ENCODE measurements at regions not wholly inside any gene's neighbourhood (a gene's known extent, or its start where the extent isn't known, plus 50 kb on each side); places are given as distances from the start of the nearest gene placed in this dataset.

GRCh38 chr7:121456785-121457359 lies 60.8 kb upstream of the FAM3C start:
- no peak for TF ChIP-seq TAF1 (IDR thresholded peaks at IDR 0.05; ENCODE audit: low read depth, low read length)
- TF ChIP-seq POLR2A (IDR thresholded peaks at IDR 0.05; ENCODE audit: low read depth, low read length): no peak
- no peak for TF ChIP-seq POU2F2 (IDR thresholded peaks at IDR 0.05; ENCODE audit: low read depth, low read length)
- TF ChIP-seq POLR2AphosphoS5 (IDR thresholded peaks at IDR 0.05; ENCODE audit: low read depth, low read length): no peak
- no peak for TF ChIP-seq SPI1 (IDR thresholded peaks at IDR 0.05; ENCODE audit: low read depth, low read length)
- no peak for TF ChIP-seq PAX5 (IDR thresholded peaks at IDR 0.05; ENCODE audit: insufficient read depth, low read length, severe bottlenecking)

Data from GM12891 (cell line).